Stimulated activated CD4-positive, alpha-beta T cell treated with anti-CD3 and anti-CD28 coated beads, Interleukin-4, amount 100 ng/mL, for 48 hours (primary cell): ENCODE measurements at regions not wholly inside any gene's neighbourhood (a gene's known extent, or its start where the extent isn't known, plus 50 kb on each side); places are given as distances from the start of the nearest gene placed in this dataset.
"Not testable (repeated sequence)": the region's sequence is repeated elsewhere in the genome, so short reads cannot be mapped to it uniquely, and the experiment has no call there.

Experiments
- DNase-seq, 2 donors: peaks; one replicate each; pipeline ENCODE4 v3.0.0-alpha.2; 2020; ENCODE audit warnings: low read depth in 2 of 2

DNA sequence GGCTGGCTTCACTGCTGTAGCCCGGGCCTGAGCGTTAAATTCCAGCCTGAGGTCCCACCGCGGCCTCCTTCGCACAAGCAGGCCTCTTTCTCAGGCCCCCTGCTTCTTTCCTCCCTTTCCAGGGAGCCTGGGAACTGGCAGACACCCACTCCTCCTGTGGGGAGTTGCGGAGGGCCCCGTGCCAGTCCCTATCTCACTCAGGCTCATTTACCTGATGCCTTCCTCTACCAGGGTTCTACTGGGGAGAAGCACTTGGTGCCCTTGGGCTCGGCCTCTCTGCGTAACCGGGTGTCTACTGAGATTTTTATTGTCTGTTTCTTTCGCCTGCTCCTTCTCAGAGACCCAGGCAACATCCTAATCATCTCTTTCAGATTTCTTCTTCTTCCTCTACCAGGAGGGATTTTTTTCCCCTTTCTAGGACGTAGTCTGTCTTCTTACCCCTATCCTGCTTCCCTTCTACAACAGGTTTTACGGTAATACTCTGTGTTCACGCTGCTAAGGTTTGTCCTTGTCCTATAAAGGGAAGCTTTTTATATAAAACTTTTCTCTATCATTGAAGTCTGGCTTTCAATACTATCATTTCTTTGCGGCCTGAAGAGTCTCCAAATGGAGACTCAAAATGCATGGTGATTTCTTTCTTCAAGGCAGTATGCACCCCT is 135.4 kb upstream of the GPR12 start:
- no peak for DNase-seq

- DNase-seq: no peak
Observed at GRCh38 chr13:26895081-26895807, 134.7 kb upstream of the GPR12 start.

DNA sequence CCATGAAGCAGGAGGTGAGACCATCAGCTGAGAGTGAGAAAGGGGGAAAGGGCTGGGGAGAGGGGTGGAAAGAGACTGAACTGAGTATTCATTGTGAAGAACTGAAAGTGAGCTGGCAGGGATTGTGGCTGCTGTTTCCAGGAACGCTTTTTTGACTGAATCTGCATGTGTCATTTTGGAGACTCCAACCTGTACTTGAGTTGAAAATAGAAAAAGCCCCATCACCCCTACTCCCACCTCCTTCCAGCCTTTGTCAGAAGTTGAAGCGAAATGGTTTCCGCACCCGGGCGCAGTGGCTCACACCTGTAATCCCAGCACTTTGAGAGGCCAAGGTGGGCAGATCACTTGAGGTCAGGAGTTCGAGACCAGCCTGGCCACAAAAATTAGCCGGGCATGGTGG is 128.0 kb upstream of the GPR12 start:
- DNase-seq: no peak

DNA sequence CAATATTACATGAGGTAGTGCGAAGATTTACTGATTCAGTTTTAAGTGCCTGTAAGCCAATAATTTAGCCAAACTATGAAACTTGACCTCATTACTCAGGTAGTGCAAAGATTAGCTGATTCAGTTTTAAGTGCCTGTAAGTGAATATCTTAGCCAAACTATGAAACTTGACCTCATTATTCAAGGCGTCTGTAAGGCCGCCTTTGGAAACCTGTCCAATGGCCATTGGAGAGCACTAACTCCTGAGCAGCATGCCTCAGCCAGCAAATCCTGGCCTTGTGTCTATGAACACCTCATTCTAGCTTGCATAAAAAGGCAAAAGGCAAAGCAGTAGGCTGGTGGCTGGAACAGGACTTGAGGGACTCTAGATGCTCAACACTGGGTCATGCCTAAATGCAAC is 127.0 kb upstream of the GPR12 start:
- no peak for DNase-seq

GRCh38 chr13:26883613-26884257 is 123.1 kb upstream of the GPR12 start:
- no peak for DNase-seq

DNA sequence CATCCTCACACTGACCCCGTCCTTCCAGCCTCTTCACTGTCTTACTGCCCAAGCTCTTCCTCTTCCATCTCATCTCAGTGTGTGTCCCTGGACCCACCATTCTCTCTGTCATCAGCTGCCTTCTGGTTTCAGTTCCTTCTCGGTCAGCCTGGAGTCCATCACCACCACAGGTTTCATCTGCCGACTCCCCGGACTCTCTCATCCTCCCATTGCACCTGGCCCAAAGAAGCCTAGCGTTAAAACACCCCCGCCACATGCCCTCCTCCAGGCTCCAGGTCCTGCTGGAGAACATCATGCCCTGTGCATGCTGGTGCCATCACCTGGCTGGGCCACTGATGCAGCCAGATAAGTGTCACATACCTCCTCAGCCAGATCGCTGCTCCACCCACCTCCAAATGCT is 122.1 kb upstream of the GPR12 start:
- no peak for DNase-seq

DNA sequence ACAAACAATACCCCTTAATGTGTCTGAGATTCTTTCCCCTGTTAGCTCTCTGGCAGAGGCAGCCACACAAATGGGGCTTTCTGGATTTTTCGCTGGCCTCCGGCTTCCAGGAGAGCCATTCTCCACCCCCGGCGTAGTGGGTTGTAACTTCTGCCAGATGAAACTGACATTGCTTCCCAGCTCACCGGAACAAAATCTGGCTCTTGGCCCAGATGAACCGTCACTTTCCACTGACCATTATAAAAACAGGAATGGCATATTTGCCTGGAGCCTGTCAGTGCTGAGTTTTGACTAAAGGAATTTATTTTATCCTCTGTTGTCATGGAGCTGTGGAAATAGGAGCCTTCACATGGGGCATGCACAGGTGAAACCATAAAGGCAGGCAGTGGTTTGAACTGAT is 120.6 kb upstream of the GPR12 start:
- DNase-seq: no peak

DNA sequence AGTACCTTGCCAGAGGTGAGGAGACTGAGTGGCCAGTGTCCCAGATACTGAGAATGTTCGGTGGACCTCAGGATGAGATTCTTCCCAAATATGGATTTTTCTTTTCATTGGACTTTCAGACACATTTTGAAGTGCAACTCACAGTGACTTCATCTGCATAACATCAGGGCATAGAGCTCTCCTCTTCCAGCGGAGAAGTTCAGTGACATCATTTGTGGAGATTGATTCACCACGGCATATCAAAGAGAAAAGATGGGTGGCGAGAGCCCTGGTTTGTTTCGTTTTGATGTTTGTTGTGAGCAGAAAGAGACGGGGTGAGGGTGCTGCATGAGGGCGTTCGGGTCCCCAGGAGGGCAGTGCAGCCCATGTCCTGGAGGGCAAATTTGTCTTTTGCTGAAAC is 120.1 kb upstream of the GPR12 start:
- no peak for DNase-seq

DNA sequence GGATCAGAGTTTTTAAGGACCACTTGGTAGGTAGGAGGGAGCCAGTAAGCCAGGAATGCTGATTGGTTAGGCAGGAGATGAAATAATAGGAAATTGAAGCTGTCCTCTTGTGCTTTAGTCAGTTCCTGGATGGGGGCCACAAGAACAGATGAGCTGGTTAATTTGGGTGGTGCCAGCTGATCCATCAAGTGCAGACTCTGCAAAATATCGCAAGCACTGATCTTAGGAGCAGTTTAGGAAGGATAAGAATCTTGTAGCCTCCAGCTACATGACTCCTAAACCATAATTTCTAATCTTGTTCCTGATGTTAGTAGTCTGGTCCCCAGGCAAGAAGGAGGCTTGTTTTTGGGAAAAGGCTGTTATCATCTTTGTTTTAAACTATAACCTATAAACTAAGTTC is 117.9 kb upstream of the GPR12 start:
- DNase-seq: no peak

DNA sequence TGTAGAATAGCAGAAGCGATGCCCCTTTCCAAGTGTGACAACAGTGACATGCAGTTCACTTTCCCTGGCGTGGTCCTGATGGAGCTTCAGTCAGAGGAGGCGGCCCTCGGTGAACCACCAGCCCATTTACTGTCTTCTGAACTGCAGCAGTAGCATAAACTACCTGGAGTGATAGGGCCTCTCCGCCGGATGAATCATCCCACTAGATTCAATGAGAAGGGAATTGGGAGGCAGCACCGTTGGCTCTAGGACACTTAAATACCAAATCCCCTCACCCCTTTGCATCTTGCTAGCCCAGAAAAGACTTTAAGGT is 112.8 kb upstream of the GPR12 start:
- DNase-seq: no peak

DNA sequence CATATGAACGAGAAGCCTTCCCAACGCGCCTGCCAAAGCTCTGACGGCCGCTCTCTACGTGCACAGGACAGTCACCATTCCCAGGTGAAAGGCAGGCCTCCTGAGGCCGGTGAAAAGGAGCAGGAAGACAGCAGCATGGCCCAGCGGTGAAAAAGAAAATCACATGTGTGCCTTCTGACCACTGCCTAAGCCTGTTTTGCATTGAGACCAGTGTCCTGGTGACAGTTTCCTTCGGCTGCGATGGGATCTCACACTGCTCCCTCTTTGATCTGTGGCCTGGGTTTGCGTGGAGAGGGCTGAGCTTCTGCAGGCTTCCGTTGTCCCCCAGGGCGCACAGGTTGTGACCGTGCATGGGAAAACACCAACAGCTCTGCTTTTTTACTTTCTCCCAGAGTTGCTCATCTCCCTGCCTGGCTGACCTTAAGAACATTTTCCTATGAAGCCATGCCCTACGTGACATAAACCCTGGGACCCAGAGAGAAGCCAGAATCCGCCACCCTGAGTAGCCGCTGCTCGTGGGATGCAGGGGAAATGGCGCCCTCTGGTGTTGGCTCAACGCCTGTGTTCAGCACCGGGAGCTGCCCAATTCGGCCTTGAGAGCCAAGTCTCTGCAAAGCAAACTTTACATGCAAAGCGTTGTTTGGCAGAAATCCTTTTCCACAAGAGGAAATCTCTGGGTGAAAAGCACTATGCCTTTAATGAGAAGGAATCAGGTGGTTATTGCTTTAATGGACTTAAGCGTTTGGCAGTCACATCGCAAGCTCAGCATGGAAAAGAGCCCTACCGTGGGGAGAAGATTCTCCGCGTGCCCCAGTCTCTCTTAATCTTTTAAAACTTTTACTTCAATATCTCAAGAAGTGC is 112.2 kb upstream of the GPR12 start:
- peak; percentile 21 to 66 for DNase-seq

DNA sequence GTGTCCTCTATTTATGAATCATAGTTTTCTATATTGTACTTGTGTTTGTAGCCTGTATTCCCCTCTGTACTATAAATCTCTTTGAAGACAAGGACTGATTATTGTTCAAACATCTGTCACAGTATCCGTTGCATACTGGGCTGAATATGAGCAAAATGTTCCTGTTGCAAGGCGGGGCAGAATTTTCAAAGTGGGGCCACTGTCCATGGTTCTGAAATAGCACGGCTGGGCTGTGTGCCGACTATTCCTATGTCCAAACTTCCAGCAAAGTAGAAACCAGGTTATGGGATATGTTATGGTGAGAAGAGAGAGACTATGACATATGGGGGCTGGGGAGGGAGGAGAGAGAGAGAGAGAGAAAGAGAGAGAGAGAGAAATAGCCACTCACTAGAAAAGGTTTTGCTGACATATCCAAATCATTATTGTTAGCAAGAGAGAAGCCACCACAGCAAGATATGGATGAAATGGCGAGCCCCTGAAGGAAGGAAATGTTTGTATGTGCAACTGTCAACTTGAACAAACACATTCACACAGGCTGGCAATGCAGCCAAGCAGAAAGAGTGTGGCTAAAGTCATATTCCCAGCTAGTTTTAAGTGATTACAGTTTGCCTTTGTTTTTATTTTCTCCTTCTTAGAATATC is 107.0 kb upstream of the GPR12 start:
- DNase-seq: peak; percentile 2 to 8

DNA sequence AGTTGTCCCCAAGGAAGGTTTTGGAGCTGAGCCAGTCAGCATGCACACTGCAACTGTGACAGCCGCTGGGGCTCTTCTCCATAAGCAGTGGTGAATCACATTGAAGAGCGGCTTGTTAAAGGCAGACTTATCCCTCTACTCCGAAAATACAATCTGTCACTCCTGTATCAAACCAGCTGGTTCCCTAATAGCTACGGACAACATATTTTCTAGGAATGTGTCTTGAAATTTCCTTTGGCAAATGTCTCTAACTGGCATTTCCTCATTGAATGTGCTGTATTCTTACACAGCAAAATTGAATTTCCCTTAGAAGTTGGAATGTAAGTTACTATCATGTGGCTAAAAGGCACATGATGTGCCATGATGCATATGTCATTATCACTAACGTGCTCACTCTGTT is 104.0 kb upstream of the GPR12 start:
- DNase-seq: no peak

GRCh38 chr13:26861941-26862340 is 101.4 kb upstream of the GPR12 start:
- no peak for DNase-seq

GRCh38 chr13:26855921-26856320 is 95.3 kb upstream of the GPR12 start:
- no peak for DNase-seq

- no peak for DNase-seq
Observed at GRCh38 chr13:26855071-26855470, 94.5 kb upstream of the GPR12 start.

DNA sequence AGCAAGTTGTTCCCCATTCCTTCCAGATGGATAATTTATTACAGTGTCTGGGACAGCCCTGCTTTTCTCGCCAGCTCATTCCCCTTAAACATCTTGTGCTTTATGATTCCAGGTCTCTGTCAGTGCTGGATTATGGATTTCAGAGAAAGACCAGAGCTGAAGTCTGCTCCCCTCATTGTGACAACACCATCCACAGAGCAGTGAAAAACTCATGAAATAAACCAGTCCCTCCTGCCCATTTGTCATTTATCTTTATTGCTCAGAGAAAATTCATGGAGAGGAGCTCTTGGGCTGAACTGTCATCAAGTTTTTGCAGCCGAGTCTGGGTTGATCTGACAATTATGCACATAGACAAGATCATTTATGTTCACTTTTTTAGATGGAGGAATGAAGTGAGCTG is 92.7 kb upstream of the GPR12 start:
- no peak for DNase-seq

- DNase-seq: no peak
Observed at GRCh38 chr13:26847281-26847680, 86.7 kb upstream of the GPR12 start.

GRCh38 chr13:26845063-26845462 is 84.5 kb upstream of the GPR12 start:
- DNase-seq: not testable (repeated sequence)

DNA sequence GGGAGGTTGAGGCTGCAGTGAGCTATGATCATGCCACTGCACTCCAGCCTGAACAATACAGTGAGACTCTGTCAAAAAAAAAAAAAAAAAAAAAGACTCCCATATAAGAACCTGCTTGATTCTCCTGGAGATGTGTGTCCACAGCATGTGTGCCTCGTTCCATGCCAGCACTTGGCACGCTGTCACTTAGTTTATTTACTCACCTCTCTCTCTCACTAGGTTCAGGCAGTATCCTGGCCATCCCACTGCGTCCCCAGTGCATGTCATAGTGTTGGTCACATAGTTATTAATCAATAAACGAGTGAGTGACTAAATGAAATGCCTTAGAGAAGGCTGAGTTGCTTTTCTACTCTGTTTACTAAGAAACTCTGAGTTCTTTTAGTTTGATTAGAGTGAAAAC is 79.1 kb upstream of the GPR12 start:
- DNase-seq: no peak

DNA sequence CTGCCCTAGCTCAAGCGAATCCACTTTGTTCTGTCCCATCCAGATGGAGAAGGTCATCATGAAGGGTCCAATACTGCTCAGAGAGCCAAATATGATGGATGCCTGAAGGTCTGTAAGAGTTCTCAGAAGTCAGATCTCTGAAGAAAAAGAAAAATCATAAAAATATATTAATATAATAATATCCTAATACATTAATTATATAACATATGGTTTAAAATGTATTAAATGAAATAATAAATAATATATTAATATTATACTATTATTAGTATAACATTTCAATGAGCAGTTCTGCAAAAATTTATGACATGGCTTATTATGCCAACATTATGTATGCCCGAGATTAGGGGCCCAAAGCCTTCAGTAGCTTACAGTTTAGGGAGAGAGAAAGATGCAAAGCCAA is 78.2 kb upstream of the GPR12 start:
- no peak for DNase-seq

DNA sequence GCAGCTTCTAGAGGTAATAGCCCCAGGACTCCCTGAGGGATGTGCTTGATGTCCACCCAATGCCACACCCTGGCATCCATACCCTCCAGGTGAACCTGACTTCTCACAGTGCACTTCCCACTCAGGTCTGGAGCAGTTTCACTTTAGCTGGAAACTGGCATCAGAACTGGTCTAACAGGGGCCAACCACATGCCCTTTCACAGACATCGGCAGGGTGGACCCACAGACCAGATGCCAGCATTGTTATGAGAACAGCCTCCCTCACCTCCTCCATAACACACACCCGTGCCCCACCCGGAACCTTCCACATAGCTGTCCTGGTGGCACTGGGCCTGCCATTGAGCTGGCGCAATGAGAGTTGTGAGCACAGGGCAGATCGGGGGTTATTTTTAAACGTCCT is 77.4 kb upstream of the GPR12 start:
- no peak for DNase-seq
